ENCODE measurements at regions not wholly inside any gene's neighbourhood (a gene's known extent, or its start where the extent isn't known, plus 50 kb on each side); places are given as distances from the start of the nearest gene placed in this dataset.

- ChIA-PET CTCF (interaction anchor here (0.8 to 2.4 kb wide), 7 partner anchors 8 to 137 kb away, joined by 3 to 9 read pairs (median 5); partner anchors contain the start of gene CAB39), POLR2A (interaction anchor here (0.6 kb wide), 1 partner anchor 441 kb away, joined by 3 read pairs; no protein-coding TSS in a partner anchor)
- Histone ChIP-seq H3K4me3 (ENCODE audit: control insufficient read depth in 1 of 7, extremely low read depth in 1 of 7, insufficient read depth in 4 of 7, low read depth in 2 of 7, low read length in 6 of 7) (peak overlapping the region in 1 of 7 experiments; percentile 7), H3K4me1 (ENCODE audit: control extremely low read depth in 1 of 4, control insufficient read depth in 4 of 4, insufficient read depth in 4 of 4, low read length in 3 of 4) (peaks cover 8 to 92% (median 70%) of the 10 kb centered on the region in 4 experiments), H3K9me3 (ENCODE audit: control extremely low read depth in 1 of 5, control insufficient read depth in 4 of 5, insufficient read depth in 2 of 5, low read depth in 1 of 5, low read length in 4 of 5) (no peaks in the 10 kb centered on the region), H3K27ac (ENCODE audit: insufficient read depth in 1 of 2, low read depth in 1 of 2, low read length in 2 of 2, poor library complexity in 1 of 2, severe bottlenecking in 2 of 2) (no peak overlapping the region), H3K36me3 (ENCODE audit: control insufficient read depth in 4 of 4, insufficient read depth in 4 of 4, low read length in 3 of 4) (no peaks in the 10 kb centered on the region), H3K27me3 (replicated peaks in 2 of 5; ENCODE audit: control insufficient read depth in 4 of 5, insufficient read depth in 5 of 5, low read length in 4 of 5) (peaks cover 0 to 4% (median 0%) of the 10 kb centered on the region in 5 experiments)
- peak in 2 of 3 donors; percentile 50 to 76 for DNase-seq
- WGBS (ENCODE audit: insufficient coverage): 11% methylated on average over 5 of the region's 8 CpGs
These were observed 51.3 kb upstream of the CAB39 start for GRCh38 chr2:230661072-230661957.

Data from common myeloid progenitor, CD34-positive (primary cell).